GM18858 (cell line): ENCODE measurements at regions not wholly inside any gene's neighbourhood (a gene's known extent, or its start where the extent isn't known, plus 50 kb on each side); places are given as distances from the start of the nearest gene placed in this dataset.

Source experiments
- ATAC-seq: cut with Tn5 transposase; IDR thresholded peaks from one replicate; pipeline ENCODE4 v1.9.1; 2021; ENCODE audit not compliant: unreplicated experiment

- no peak for ATAC-seq
Observed at GRCh38 chrX:22392133-22392948, 119.6 kb downstream of the CBLL2 start.

GRCh38 chrX:22395372-22395771 lies 122.7 kb downstream of the CBLL2 start:
- ATAC-seq = no peak

GRCh38 chrX:22396408-22396807 lies 123.7 kb downstream of the CBLL2 start:
- ATAC-seq = no peak

GRCh38 chrX:22397566-22397965 lies 124.9 kb downstream of the CBLL2 start:
- ATAC-seq = no peak

GRCh38 chrX:22399437-22400192 lies 126.9 kb downstream of the CBLL2 start:
- no peak for ATAC-seq

GRCh38 chrX:22404297-22404696 lies 131.6 kb downstream of the CBLL2 start:
- ATAC-seq = no peak

- ATAC-seq = no peak
Observed at GRCh38 chrX:22406201-22406737, 133.6 kb downstream of the CBLL2 start.

- no peak for ATAC-seq
Observed at GRCh38 chrX:22409418-22409817, 136.7 kb downstream of the CBLL2 start.

- no peak for ATAC-seq
Observed at GRCh38 chrX:22424122-22424915, 151.6 kb downstream of the CBLL2 start.

- no peak for ATAC-seq
Observed at GRCh38 chrX:22424919-22425318, 152.2 kb downstream of the CBLL2 start.

- ATAC-seq = no peak
Observed at GRCh38 chrX:22429704-22430103, 157.0 kb downstream of the CBLL2 start.

GRCh38 chrX:22430701-22431100 lies 158.0 kb downstream of the CBLL2 start:
- ATAC-seq = no peak

- ATAC-seq = no peak
Observed at GRCh38 chrX:22433292-22434070, 160.8 kb downstream of the CBLL2 start.

- ATAC-seq = no peak
Observed at GRCh38 chrX:22445880-22446279, 173.2 kb downstream of the CBLL2 start.

GRCh38 chrX:22462959-22463358 lies 190.2 kb downstream of the CBLL2 start:
- ATAC-seq = no peak

GRCh38 chrX:22467571-22467970 lies 194.9 kb downstream of the CBLL2 start:
- no peak for ATAC-seq

GRCh38 chrX:22481436-22481835 lies 208.7 kb downstream of the CBLL2 start:
- ATAC-seq = no peak

- no peak for ATAC-seq
Observed at GRCh38 chrX:22486296-22486695, 213.6 kb downstream of the CBLL2 start.

- no peak for ATAC-seq
Observed at GRCh38 chrX:22516893-22517292, 244.2 kb downstream of the CBLL2 start.

- no peak for ATAC-seq
Observed at GRCh38 chrX:22520128-22520828, 247.6 kb downstream of the CBLL2 start.
